ENCODE measurements at regions not wholly inside any gene's neighbourhood (a gene's known extent, or its start where the extent isn't known, plus 50 kb on each side); places are given as distances from the start of the nearest gene placed in this dataset.

DNA sequence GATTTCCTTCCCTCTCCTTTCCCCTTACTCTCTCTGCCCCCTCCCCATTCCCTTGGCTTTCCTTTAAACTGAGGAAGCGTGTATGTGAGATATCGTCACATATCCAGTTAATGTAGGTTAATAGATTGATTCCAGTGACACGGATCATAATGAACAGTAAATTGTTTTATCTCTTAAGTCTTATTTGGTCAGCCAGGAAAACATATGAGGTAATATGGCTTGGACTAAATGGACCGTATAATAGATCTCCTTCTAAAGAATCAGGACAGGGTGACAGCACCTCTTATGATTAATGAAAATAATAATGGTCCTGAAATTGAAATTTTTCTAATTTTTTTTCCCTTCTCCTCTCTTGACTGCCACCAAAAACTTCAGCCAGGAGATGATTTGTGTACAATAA, 779.8 kb upstream of the NR2F2 start:
- TF ChIP-seq, protein P1, sequence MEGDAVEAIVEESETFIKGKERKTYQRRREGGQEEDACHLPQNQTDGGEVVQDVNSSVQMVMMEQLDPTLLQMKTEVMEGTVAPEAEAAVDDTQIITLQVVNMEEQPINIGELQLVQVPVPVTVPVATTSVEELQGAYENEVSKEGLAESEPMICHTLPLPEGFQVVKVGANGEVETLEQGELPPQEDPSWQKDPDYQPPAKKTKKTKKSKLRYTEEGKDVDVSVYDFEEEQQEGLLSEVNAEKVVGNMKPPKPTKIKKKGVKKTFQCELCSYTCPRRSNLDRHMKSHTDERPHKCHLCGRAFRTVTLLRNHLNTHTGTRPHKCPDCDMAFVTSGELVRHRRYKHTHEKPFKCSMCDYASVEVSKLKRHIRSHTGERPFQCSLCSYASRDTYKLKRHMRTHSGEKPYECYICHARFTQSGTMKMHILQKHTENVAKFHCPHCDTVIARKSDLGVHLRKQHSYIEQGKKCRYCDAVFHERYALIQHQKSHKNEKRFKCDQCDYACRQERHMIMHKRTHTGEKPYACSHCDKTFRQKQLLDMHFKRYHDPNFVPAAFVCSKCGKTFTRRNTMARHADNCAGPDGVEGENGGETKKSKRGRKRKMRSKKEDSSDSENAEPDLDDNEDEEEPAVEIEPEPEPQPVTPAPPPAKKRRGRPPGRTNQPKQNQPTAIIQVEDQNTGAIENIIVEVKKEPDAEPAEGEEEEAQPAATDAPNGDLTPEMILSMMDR (conservative IDR thresholded peaks at IDR 0.05; ENCODE audit: low read depth in 2 of 2) = no peak
- TF ChIP-seq POLR2AphosphoS5 (IDR thresholded peaks at IDR 0.05; ENCODE audit: low read depth) (no peak), CREB1 (CRISPR knock-in tag; IDR thresholded peaks at IDR 0.05; ENCODE audit: low read depth) (no peak), EZH2phosphoT487 (IDR thresholded peaks at IDR 0.05; ENCODE audit: unreplicated experiment) (no peak), EZH2 (IDR thresholded peaks at IDR 0.05; ENCODE audit: low read depth, unreplicated experiment) (no peak), ZNF331 (CRISPR knock-in tag; IDR thresholded peaks at IDR 0.05; ENCODE audit: low read depth) (no peak), NANOG (IDR thresholded peaks at IDR 0.05; ENCODE audit: borderline replicate concordance) (no peak), ZNF114 (CRISPR knock-in tag; IDR thresholded peaks at IDR 0.05) (no peak)
- TF ChIP-seq, protein P2, sequence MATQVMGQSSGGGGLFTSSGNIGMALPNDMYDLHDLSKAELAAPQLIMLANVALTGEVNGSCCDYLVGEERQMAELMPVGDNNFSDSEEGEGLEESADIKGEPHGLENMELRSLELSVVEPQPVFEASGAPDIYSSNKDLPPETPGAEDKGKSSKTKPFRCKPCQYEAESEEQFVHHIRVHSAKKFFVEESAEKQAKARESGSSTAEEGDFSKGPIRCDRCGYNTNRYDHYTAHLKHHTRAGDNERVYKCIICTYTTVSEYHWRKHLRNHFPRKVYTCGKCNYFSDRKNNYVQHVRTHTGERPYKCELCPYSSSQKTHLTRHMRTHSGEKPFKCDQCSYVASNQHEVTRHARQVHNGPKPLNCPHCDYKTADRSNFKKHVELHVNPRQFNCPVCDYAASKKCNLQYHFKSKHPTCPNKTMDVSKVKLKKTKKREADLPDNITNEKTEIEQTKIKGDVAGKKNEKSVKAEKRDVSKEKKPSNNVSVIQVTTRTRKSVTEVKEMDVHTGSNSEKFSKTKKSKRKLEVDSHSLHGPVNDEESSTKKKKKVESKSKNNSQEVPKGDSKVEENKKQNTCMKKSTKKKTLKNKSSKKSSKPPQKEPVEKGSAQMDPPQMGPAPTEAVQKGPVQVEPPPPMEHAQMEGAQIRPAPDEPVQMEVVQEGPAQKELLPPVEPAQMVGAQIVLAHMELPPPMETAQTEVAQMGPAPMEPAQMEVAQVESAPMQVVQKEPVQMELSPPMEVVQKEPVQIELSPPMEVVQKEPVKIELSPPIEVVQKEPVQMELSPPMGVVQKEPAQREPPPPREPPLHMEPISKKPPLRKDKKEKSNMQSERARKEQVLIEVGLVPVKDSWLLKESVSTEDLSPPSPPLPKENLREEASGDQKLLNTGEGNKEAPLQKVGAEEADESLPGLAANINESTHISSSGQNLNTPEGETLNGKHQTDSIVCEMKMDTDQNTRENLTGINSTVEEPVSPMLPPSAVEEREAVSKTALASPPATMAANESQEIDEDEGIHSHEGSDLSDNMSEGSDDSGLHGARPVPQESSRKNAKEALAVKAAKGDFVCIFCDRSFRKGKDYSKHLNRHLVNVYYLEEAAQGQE (IDR thresholded peaks at IDR 0.05; ENCODE audit: unreplicated experiment) = no peak
- TF ChIP-seq, protein P3, sequence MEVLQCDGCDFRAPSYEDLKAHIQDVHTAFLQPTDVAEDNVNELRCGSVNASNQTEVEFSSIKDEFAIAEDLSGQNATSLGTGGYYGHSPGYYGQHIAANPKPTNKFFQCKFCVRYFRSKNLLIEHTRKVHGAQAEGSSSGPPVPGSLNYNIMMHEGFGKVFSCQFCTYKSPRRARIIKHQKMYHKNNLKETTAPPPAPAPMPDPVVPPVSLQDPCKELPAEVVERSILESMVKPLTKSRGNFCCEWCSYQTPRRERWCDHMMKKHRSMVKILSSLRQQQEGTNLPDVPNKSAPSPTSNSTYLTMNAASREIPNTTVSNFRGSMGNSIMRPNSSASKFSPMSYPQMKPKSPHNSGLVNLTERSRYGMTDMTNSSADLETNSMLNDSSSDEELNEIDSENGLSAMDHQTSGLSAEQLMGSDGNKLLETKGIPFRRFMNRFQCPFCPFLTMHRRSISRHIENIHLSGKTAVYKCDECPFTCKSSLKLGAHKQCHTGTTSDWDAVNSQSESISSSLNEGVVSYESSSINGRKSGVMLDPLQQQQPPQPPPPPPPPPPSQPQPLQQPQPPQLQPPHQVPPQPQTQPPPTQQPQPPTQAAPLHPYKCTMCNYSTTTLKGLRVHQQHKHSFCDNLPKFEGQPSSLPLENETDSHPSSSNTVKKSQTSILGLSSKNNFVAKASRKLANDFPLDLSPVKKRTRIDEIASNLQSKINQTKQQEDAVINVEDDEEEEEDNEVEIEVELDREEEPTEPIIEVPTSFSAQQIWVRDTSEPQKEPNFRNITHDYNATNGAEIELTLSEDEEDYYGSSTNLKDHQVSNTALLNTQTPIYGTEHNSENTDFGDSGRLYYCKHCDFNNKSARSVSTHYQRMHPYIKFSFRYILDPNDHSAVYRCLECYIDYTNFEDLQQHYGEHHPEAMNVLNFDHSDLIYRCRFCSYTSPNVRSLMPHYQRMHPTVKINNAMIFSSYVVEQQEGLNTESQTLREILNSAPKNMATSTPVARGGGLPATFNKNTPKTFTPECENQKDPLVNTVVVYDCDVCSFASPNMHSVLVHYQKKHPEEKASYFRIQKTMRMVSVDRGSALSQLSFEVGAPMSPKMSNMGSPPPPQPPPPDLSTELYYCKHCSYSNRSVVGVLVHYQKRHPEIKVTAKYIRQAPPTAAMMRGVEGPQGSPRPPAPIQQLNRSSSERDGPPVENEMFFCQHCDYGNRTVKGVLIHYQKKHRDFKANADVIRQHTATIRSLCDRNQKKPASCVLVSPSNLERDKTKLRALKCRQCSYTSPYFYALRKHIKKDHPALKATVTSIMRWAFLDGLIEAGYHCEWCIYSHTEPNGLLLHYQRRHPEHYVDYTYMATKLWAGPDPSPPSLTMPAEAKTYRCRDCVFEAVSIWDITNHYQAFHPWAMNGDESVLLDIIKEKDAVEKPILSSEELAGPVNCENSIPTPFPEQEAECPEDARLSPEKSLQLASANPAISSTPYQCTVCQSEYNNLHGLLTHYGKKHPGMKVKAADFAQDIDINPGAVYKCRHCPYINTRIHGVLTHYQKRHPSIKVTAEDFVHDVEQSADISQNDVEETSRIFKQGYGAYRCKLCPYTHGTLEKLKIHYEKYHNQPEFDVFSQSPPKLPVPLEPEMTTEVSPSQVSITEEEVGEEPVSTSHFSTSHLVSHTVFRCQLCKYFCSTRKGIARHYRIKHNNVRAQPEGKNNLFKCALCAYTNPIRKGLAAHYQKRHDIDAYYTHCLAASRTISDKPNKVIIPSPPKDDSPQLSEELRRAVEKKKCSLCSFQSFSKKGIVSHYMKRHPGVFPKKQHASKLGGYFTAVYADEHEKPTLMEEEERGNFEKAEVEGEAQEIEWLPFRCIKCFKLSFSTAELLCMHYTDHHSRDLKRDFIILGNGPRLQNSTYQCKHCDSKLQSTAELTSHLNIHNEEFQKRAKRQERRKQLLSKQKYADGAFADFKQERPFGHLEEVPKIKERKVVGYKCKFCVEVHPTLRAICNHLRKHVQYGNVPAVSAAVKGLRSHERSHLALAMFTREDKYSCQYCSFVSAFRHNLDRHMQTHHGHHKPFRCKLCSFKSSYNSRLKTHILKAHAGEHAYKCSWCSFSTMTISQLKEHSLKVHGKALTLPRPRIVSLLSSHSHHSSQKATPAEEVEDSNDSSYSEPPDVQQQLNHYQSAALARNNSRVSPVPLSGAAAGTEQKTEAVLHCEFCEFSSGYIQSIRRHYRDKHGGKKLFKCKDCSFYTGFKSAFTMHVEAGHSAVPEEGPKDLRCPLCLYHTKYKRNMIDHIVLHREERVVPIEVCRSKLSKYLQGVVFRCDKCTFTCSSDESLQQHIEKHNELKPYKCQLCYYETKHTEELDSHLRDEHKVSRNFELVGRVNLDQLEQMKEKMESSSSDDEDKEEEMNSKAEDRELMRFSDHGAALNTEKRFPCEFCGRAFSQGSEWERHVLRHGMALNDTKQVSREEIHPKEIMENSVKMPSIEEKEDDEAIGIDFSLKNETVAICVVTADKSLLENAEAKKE (CRISPR knock-in tag; IDR thresholded peaks at IDR 0.05) = no peak
